Activated effector memory CD4-positive, alpha-beta T cell treated with anti-CD3 and anti-CD28 coated beads, Interleukin-2, amount 50 U/mL, for 16 hours (primary cell): ENCODE measurements at regions not wholly inside any gene's neighbourhood (a gene's known extent, or its start where the extent isn't known, plus 50 kb on each side); places are given as distances from the start of the nearest gene placed in this dataset.
"Not testable (repeated sequence)": the region's sequence is repeated elsewhere in the genome, so short reads cannot be mapped to it uniquely, and the experiment has no call there.

Experiments
- DNase-seq: peaks from one replicate; pipeline ENCODE4 v3.0.0-alpha.2; 2020

DNA sequence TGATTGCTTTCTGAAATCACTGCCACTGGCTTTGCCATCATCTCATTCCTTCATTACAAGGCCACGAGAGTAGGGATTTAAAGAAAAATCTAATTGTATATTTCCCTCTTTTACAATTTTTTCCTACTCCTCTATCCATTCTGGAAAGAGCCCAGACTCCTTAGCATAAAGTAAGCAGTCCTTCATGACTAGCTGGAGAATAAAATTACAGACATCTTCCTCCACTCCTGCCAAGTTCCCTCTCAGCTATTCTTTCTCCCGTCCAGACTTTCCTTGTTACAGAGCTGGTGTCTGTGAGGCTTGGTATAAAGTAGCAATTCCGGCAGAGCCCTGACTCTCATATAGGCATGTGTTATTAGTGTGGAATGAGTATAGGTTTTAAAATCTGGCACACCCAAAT is 806.8 kb downstream of the PLCL1 start:
- no peak for DNase-seq

- no peak for DNase-seq
Observed at GRCh38 chr2:198604599-198604998, 800.2 kb downstream of the PLCL1 start.

DNA sequence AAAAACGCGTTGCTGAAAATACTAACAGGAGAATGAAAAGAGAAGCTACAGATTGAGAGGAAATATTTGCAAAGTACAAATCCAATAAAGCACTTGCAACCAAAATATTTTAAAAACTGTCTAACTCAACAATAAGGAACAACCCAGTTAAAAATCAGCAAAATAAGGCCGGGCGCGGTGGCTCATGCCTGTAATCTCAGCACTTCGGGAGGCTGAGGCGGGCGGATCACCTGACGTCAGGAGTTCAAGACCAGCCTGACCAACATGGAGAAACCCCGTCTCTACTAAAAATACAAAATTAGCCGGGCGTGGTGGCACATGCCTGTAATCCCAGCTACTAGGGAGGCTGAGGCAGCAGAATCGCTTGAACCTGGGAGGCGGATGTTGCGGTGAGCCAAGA is 798.6 kb downstream of the PLCL1 start:
- not testable (repeated sequence) for DNase-seq

DNA sequence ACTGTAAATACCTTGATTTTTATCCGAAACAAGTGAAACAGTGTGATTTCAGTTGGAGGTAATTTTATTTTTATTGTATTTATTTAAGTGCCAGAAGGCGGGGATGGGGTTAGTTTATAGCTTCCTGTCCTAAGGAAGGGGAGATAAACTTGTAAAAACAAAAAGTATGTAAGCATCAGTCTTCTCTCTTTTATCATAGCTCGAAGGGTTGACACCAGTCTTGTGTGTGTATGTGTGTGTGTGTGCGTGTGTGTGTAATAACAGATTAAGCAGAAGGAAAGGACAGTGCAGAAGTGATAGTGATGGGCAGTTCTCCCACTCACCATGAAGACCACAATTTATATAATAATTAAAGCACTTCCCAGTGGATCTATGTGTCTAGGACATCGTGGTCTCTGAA is 793.3 kb downstream of the PLCL1 start:
- DNase-seq, result no peak

DNA sequence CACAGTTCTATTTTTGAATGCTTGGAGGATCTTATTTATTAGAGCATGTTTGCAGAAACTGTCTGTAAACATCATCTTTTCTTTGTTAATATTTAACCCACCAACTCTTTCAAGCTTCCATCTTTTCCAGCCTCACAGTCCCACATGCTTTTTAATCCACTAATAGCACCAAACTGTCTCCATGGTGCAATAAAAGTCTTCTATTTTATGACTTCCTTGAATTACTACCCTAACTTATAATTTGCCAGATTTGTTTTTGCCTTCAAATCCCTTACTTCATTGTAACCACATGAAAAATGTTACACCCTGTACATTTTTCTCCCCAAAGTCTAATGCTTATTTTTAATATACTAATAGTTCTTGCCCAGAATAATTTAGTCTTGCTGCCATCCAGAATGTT is 792.6 kb downstream of the PLCL1 start:
- no peak for DNase-seq

DNA sequence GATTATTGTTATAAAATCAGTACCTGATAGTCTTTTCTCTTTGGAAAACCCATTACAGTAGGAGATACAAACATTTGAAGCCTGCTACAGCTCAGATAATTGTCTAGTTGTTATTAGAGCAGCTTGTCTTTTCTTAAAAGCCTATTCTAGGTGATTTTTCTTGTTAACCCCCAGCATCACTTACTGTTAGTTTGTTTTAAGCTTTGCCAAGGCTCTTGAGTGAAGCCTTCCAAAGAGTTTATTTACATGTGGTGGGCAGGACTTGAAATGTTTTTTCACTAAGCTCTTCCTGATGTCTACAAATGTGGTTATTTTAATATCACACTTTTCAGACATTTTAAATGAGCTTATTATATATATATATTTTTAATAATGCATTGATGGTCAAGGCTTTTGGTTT is 791.3 kb downstream of the PLCL1 start:
- no peak for DNase-seq

DNA sequence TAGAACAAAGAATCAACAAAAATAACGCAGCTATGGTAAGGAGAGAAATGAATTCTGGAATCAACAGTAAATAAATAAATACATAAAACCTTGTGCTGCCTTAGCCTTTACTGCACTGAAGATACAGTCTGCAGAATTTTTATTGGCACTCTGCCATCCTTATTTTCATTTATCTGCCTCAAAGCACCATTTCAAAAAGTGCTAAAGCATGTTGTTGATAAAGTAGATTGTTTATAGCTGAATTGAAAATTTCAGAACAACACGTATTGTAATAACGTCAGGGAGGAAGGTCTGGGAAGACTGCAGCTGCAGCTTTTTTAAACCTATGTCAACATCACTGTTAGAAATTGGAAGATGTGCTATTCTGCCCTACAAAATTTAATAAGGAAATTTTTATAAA is 787.2 kb downstream of the PLCL1 start:
- DNase-seq, result no peak

GRCh38 chr2:198587741-198588140 is 783.3 kb downstream of the PLCL1 start:
- DNase-seq, result no peak

GRCh38 chr2:198587240-198587639 is 782.8 kb downstream of the PLCL1 start:
- no peak for DNase-seq

DNA sequence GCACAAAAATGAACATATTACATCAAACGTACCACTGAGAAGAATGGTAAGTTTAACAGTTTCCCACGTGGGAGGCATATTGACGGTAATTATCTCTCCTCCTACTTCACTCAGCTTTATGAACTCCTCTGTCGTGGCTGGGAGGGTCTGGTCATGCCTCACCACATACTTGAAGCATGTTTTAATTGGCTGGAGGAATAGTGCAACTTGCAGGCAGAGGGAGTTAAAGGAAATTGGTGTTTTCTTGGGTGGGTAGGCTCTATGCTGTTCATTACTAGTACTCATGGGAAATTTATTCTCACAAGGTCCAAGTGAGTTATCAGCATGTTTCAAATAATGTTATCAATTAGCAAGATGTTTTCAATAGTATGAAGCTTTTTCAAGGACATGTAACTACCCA is 767.0 kb downstream of the PLCL1 start:
- no peak for DNase-seq

GRCh38 chr2:198558176-198558575 is 753.8 kb downstream of the PLCL1 start:
- no peak for DNase-seq

- DNase-seq, result no peak
Observed at GRCh38 chr2:198546122-198546521, 741.7 kb downstream of the PLCL1 start.

- no peak for DNase-seq
Observed at GRCh38 chr2:198545411-198545810, 741.0 kb downstream of the PLCL1 start.

GRCh38 chr2:198544461-198544860 is 740.1 kb downstream of the PLCL1 start:
- no peak for DNase-seq

GRCh38 chr2:198534756-198535155 is 730.4 kb downstream of the PLCL1 start:
- DNase-seq, result no peak

- no peak for DNase-seq
Observed at GRCh38 chr2:198525211-198525969, 721.0 kb downstream of the PLCL1 start.

DNA sequence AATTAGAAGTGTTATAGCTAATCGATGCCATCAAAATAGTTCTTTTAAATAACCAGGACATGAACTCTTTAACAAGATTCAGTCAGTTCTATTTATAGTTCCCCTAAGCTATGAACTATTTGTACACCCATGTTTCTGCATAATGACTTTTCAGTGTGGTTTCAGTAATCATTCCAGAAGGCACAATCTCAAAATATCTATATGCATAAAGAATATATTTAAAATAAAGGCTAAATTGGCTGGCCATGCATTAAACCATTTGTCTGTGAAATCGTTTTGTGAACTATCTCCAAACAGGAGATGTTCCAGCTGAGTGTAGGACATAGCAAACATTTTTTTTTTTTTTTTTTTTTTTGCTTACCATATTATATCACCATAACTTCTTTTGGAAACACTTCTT is 719.3 kb downstream of the PLCL1 start:
- DNase-seq, result no peak

- DNase-seq, result no peak
Observed at GRCh38 chr2:198518935-198519334, 714.5 kb downstream of the PLCL1 start.

DNA sequence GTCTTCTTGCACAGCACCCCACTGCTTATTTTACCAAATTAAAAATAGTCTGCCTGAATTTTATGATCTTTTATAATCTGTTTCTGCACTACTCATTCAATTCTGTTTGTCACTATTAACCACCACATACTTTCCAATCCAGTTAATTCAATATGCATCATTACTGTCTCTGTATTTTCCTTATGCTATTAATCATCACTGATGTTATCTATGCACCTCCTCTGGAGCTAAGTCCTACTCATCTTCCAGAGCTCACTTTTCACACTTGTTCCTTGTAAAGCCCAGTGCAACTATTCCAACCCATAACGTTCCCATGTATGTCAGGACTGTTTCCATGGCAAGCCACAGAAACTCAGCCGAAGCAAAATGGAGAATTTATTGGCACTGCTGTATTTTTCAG is 713.6 kb downstream of the PLCL1 start:
- DNase-seq, result no peak

DNA sequence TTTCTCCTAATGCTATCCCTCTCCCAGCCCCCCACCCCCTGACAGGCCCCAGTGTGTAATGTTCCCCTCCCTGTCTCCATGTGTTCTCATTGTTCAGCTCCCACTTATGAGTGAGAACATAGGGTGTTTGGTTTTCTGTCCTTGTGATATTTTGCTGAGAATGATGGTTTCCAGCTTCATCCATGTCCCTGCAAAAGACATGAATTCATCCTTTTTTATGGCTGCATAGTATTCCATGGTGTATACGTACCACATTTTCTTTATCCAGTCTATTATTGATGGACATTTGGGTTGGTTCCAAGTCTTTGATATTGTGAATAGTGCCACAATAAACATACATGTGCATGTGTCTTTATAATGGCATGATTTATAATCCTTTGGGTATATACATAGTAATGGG is 704.2 kb downstream of the PLCL1 start:
- DNase-seq, result not testable (repeated sequence)

- DNase-seq, result no peak
Observed at GRCh38 chr2:198499539-198499938, 695.1 kb downstream of the PLCL1 start.

DNA sequence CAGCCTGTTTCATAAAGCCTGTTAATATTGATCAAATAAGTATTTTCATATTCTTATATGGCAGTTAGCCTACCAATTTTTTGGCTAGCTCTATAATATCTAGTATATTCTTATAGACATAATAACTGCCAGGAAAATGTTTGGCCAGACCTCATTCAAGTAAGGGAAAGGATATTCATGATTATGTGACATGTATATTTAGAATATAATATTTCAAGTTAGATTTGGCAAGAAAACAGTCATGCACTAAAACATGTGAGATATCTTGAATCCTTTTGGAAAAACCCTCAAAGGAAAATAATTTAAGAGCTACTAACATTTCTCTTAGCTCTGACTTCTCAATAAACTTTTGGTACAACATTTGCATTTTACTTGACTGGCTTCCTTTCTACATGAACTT is 694.1 kb downstream of the PLCL1 start:
- no peak for DNase-seq

- no peak for DNase-seq
Observed at GRCh38 chr2:198498048-198498447, 693.7 kb downstream of the PLCL1 start.

DNA sequence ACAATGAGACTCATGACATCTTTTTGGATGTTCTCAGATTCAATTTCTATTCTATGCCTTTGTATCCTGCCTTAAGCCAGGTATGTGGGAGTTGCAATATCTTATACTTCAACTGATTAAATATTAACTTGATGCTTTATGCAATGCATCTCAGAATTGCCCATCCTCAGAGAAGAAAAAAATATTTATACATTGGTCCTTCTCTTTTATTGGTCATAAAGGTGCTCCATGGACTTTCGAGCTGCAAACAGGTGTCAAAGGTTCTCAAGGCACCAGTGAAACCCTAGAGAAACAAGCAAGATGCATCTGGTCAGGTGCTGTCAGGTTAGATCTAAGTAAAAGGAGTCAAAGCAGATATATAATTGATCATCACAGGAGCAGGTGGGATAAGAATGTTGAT is 690.5 kb downstream of the PLCL1 start:
- DNase-seq, result no peak

DNA sequence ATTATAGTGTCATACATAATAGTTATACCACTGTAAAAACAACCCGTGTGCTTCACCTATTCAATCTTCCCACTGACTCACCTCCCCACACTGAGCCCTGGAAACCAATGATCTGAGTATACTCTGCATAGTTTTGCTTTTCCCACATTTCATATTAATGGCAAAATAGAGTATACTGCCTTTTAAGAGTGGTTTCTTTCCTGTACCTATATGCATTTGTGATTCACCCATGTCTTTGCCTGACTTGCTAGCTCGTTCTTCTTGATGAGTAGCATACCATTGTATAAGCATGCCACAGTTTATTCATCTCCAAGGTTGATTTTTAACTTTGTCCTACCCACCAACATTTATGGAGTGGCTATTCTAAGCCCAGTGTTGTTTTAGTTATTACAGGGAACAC is 686.4 kb downstream of the PLCL1 start:
- no peak for DNase-seq
